Activated CD8-positive, alpha-beta T cell treated with anti-CD3 and anti-CD28 coated beads, Interleukin-2, amount 10 ng/mL, durations not matched to agents 7 days and 5 days (primary cell): ENCODE measurements at regions not wholly inside any gene's neighbourhood (a gene's known extent, or its start where the extent isn't known, plus 50 kb on each side); places are given as distances from the start of the nearest gene placed in this dataset.

Experiments
- ATAC-seq: fragments of 150-1000 bp; cut with Tn5 transposase; one replicate; pipeline ENCODE4 v1.10.0; 2021; ENCODE audit warnings: moderate library complexity
- CTCF ChIA-PET: fragments of 350-600 bp; sonication (Branson Sonifier 250); formaldehyde crosslinking; loops from one replicate; lab custom pipeline; 2021; ENCODE audit warnings: antibody characterized with exemption; lab: Charles Lee
- POLR2A ChIA-PET: fragments of 350-600 bp; sonication (Branson Sonifier 250); formaldehyde crosslinking; loops from one replicate; lab custom pipeline; 2021; ENCODE audit warnings: antibody characterized with exemption; lab: Charles Lee
- DNase-seq: peaks from one replicate; pipeline ENCODE4 v3.0.0-alpha.2; 2020
- H3K27ac Mint-ChIP-seq: one replicate; pipeline ENCODE4 v1.8.0; 2021; ENCODE audit warnings: mild to moderate bottlenecking, mixed read lengths
- H3K27me3 Mint-ChIP-seq: one replicate; pipeline ENCODE4 v1.8.0; 2021; ENCODE audit warnings: low read depth, mixed read lengths
- H3K36me3 Mint-ChIP-seq: one replicate; pipeline ENCODE4 v1.8.0; 2021; ENCODE audit warnings: low read depth, mixed read lengths
- H3K4me1 Mint-ChIP-seq: one replicate; pipeline ENCODE4 v1.8.0; 2021; ENCODE audit warnings: low read depth, mixed read lengths
- H3K4me3 Mint-ChIP-seq: one replicate; pipeline ENCODE4 v1.8.0; 2021; ENCODE audit warnings: mild to moderate bottlenecking, mixed read lengths
- H3K9me3 Mint-ChIP-seq: one replicate; pipeline ENCODE4 v1.8.0; 2022; ENCODE audit warnings: mixed read lengths; ENCODE audit not compliant: insufficient read depth

DNA sequence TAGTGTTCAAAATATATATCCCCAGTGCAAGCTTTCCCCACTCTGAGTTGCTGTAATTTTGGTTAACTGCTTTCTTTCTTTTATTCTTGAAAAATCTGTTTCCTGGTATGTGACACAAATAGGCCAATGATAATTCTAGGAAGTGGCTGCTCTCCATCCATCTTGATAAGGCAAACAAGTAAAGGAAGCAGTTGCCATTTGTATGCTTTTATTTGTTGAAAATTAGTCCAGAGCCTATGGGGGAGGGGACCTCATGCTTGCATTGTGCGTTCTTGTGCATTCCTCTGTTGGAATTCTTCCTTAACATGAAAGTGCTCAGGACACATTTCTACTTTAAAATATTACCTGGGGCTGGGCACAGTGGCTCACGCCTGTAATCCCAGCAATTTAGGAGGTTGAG, 111.2 kb upstream of the FSHR start:
- H3K27me3 Mint-ChIP-seq: no peaks in the 10 kb centered on the region
- H3K36me3 Mint-ChIP-seq: no peaks in the 10 kb centered on the region
- no peak for ATAC-seq
- H3K4me3 Mint-ChIP-seq: no peak overlapping the region
- no peak overlapping the region for H3K27ac Mint-ChIP-seq
- ChIA-PET POLR2A (no interaction called here), CTCF (no interaction called here)
- H3K4me1 Mint-ChIP-seq: no peaks in the 10 kb centered on the region
- no peaks in the 10 kb centered on the region for H3K9me3 Mint-ChIP-seq
- DNase-seq: no peak

DNA sequence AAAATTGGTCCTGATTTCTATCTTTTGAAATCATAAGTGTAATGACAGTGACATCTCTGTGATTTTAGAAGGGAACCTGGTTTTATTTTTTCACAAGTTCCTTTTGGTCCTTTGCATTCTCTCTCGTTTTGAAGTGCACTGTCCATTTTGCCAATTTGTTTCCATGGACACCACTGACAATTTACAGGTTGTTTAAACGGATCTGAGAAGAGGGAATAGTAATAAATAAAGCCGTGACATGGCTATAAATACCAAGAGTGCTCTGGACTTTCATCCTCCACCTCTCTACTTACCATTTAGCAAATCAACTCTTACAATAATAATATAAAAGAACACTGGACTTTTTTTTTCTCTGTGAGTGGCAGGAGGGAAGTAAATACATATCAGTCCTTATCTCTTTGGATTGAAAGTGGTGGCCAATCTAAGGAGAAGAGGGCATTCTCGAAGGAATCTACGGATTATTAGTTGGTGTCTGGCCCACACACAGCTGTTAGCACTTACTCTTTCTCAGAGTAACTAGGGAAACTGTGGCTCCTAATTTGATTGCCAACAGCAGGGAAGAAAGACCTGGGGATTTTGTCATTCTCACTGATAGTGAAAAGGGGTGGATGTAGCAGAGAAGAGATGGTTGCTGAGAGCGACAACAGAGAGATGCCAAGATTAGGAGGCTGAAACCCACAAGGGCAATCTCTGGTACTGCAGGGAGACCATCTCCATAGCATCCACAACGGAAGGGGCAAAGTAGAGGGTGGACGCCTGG, 108.7 kb upstream of the FSHR start:
- Mint-ChIP-seq H3K9me3 (no peaks in the 10 kb centered on the region), H3K4me1 (no peaks in the 10 kb centered on the region), H3K27ac (no peak overlapping the region), H3K36me3 (no peaks in the 10 kb centered on the region), H3K27me3 (no peaks in the 10 kb centered on the region), H3K4me3 (no peak overlapping the region)
- ATAC-seq: no peak
- CTCF ChIA-PET: no interaction called here
- POLR2A ChIA-PET: no interaction called here
- no peak for DNase-seq

DNA sequence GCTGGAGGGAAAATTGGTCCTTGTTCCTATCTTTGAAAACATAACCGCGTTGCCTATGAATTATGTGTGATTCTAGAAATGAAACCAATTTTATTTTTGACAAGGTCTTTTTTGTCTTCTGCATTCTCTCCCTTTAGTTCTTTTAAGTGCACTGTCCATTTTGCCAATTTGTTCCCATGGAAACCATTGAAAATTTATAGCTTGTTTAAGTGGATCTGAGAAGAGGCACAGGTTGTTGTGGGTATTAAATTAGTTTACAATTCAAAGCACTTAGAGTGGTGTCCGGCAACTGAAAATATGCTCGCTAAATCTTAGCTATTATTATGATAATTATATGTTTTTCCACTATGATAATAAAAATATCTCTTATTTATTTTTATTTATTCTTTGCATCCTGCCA, 107.5 kb upstream of the FSHR start:
- CTCF ChIA-PET: interaction anchor here (0.6 kb wide), 1 partner anchor 103 kb away, joined by 3 read pairs; no protein-coding TSS in a partner anchor
- Mint-ChIP-seq H3K36me3 (no peaks in the 10 kb centered on the region), H3K27ac (no peak overlapping the region), H3K4me3 (no peak overlapping the region), H3K9me3 (no peaks in the 10 kb centered on the region), H3K27me3 (no peaks in the 10 kb centered on the region), H3K4me1 (no peaks in the 10 kb centered on the region)
- POLR2A ChIA-PET: no interaction called here
- ATAC-seq (no peak), DNase-seq (no peak)

DNA sequence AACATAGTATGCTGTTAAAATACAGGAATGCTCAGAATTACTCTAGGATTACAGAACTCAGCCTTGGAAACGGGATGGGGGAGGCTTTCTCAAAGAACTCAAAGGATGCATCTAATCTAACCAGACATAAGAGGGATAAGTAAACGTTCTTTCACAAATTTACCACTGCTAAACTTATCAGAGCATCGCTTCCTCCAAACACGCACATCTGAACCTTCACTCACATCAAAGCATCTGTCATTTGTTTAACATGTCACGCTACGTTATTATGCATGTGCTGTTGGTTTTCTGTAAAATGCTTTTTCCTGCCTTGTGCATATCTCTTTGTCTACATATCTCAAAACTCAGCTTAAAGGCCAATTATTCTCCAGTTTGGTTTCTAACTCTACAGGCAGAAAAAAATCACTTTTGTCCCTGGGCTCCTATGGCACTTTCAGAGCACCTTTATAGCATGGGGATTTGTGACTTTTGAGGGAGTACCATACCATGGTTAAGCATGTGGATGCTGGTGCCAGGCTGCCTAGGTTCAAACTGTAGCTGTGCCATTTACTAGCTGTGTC, 106.7 kb upstream of the FSHR start:
- DNase-seq (no peak), ATAC-seq (no peak)
- no peak overlapping the region for H3K27ac Mint-ChIP-seq
- H3K4me1 Mint-ChIP-seq: no peaks in the 10 kb centered on the region
- ChIA-PET CTCF (interaction anchor here (0.6 kb wide), 1 partner anchor 104 kb away, joined by 3 read pairs; no protein-coding TSS in a partner anchor), POLR2A (no interaction called here)
- no peaks in the 10 kb centered on the region for H3K9me3 Mint-ChIP-seq
- H3K4me3 Mint-ChIP-seq: no peak overlapping the region
- no peaks in the 10 kb centered on the region for H3K27me3 Mint-ChIP-seq
- H3K36me3 Mint-ChIP-seq: no peaks in the 10 kb centered on the region

DNA sequence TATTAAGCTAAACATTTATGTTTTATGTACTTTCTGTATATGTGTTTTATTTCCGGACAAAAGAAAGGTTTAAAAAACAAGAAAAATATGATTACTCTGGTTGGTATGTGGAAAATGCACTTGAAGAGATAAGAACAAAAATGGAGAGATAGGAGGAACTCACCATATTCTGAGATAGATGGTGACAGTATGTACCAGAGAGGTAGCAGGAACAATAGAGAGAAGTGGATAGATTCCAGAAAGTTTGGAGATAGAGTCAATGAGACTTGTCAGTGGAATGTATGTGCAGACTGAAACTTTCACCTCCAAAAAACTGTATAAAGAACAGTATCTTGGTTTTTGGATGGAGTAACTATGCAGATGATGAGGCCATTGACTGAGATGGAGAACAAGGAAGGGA, 105.6 kb upstream of the FSHR start:
- CTCF ChIA-PET: no interaction called here
- POLR2A ChIA-PET: no interaction called here
- ATAC-seq (no peak), DNase-seq (no peak)
- H3K4me3 Mint-ChIP-seq: no peak overlapping the region
- H3K27me3 Mint-ChIP-seq: no peaks in the 10 kb centered on the region
- H3K36me3 Mint-ChIP-seq: no peaks in the 10 kb centered on the region
- H3K4me1 Mint-ChIP-seq: no peaks in the 10 kb centered on the region
- H3K27ac Mint-ChIP-seq: no peak overlapping the region
- H3K9me3 Mint-ChIP-seq: no peaks in the 10 kb centered on the region

DNA sequence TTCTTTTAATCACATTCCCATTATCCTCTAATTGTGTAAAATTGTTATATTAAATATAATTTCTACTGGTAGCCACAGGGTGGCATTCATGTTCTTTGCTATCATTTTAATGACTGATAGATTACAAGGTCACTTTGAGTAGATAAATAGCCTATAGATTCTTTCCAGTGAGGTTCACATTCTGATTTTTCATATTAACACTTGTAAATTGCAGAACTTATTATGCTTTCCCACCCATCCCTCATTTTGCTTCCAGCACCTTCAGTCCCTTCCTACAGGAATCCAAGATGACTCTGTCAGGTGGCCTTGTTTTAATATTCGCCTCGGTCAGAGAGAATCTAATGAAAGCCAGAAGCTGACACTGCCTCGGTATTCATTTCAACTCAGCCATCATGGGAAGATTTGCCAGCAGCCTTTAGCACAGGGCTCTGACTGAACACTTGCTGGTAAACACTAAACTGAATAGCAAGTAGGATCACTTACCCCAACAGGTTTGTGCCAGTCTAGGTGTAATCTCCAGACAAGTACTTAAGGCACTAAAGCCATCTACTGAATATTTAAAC, 101.2 kb upstream of the FSHR start:
- no peaks in the 10 kb centered on the region for H3K4me1 Mint-ChIP-seq
- no peaks in the 10 kb centered on the region for H3K36me3 Mint-ChIP-seq
- H3K4me3 Mint-ChIP-seq: no peak overlapping the region
- no peaks in the 10 kb centered on the region for H3K9me3 Mint-ChIP-seq
- ChIA-PET CTCF (no interaction called here), POLR2A (no interaction called here)
- no peaks in the 10 kb centered on the region for H3K27me3 Mint-ChIP-seq
- no peak for DNase-seq
- ATAC-seq: no peak
- no peak overlapping the region for H3K27ac Mint-ChIP-seq

DNA sequence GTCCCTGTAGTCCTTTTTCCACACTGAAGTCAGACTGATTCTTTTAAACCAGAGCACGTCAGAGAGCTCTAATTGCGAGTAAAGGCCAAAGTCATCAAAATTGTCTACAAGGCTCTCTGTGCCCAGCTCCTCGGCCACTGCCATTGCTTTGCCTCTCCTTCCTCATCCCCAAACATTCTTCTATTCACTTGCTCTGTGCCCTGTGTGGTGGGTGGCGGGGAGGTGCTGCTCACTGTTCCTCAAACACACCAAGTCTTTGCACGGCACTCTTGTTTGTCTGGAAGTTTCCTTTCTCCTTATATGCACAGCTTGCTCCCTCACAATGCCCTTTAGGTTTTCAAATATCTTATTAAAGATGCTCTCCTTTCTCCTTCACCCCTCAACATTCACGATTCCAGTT, 100.1 kb upstream of the FSHR start:
- CTCF ChIA-PET: no interaction called here
- no peak for DNase-seq
- Mint-ChIP-seq H3K27ac (no peak overlapping the region), H3K27me3 (no peaks in the 10 kb centered on the region), H3K36me3 (no peaks in the 10 kb centered on the region), H3K4me1 (no peaks in the 10 kb centered on the region), H3K9me3 (no peaks in the 10 kb centered on the region), H3K4me3 (no peak overlapping the region)
- ATAC-seq: no peak
- POLR2A ChIA-PET: no interaction called here

DNA sequence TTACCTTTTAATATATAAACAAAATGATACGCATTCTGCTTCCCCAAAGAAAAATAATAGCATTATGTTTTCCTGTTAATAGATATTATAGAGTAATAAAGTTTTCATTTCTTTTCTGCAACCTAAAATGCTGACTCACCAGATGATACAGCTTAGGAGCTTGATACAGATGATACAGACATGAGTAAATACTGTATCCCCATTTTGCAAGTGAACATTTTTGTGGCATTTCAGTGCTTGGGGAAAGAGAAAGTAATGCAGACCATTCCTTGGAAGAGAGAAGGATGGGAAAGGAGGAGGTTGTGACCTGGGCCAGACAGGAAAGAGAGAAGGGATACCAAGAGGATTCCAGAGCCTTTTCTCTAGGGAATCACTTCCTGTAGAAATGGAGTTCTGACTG, 97.5 kb upstream of the FSHR start:
- POLR2A ChIA-PET: no interaction called here
- Mint-ChIP-seq H3K4me3 (no peak overlapping the region), H3K4me1 (no peaks in the 10 kb centered on the region), H3K36me3 (no peaks in the 10 kb centered on the region), H3K27ac (no peak overlapping the region), H3K27me3 (no peaks in the 10 kb centered on the region), H3K9me3 (no peaks in the 10 kb centered on the region)
- CTCF ChIA-PET: no interaction called here
- no peak for ATAC-seq
- no peak for DNase-seq

DNA sequence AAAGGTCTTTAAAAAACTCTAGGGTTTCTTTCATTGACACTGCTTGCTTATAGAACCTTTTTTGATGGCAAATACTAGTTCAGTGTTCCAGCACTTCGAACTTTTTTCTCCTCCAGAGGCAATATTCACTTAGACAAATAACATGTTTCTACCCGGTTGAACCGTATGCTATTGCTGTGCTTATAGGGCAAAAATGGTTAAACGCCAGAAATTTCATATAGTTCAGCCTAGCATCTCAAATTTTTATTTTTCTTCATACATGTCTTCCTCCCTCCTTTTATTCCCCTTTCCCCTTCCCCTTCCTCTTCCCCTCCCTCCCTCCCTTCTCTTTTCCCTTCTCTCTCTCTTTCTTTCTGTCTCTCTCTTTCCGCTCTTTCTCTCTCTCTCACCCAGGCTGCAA, 96.9 kb upstream of the FSHR start:
- H3K9me3 Mint-ChIP-seq: no peaks in the 10 kb centered on the region
- ChIA-PET POLR2A (no interaction called here), CTCF (no interaction called here)
- no peaks in the 10 kb centered on the region for H3K27me3 Mint-ChIP-seq
- no peaks in the 10 kb centered on the region for H3K36me3 Mint-ChIP-seq
- no peak overlapping the region for H3K27ac Mint-ChIP-seq
- no peaks in the 10 kb centered on the region for H3K4me1 Mint-ChIP-seq
- H3K4me3 Mint-ChIP-seq: no peak overlapping the region
- no peak for ATAC-seq
- no peak for DNase-seq

DNA sequence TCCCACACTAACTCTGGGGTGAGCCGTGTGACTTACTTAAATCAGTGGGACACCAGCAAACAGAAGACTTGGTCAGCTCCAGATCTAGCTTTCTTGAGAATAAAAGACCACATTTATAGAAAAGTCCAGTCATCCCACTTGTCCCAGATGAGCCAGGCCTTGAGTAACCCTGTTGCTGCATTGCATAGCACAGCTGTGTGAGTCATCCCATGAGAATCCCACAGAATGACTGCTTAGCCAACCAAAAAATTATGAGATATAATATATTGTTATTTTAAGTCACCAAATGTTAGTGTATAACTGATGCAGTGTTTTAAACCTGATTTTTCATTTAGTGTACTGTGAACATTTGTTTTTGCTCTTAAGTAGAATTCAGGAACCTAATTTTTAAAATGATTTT, 94.2 kb upstream of the FSHR start:
- ATAC-seq: no peak
- CTCF ChIA-PET: no interaction called here
- Mint-ChIP-seq H3K4me1 (no peaks in the 10 kb centered on the region), H3K27me3 (no peaks in the 10 kb centered on the region), H3K4me3 (no peak overlapping the region), H3K36me3 (no peaks in the 10 kb centered on the region), H3K9me3 (no peaks in the 10 kb centered on the region), H3K27ac (no peak overlapping the region)
- POLR2A ChIA-PET: no interaction called here
- no peak for DNase-seq

DNA sequence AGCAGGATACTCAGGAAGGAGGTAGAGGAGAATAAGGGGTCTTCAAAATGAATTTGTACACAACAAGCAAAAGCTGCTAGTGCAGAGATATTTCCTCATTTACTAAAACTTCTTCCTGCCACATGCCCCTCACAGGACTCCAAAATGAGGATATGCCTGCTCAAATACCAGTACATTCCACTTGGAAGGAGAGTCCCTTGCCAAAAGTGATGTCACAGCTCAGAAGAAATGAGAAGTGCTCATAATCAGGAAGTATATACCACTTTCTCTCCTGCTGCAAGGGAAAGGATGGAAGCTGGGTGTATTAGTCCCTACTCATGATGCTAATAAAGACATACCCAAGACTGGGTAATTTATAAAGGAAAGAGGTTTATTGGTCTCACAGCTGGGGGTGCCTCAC, 87.7 kb upstream of the FSHR start:
- DNase-seq (no peak), ATAC-seq (no peak)
- Mint-ChIP-seq H3K27me3 (no peaks in the 10 kb centered on the region), H3K9me3 (no peaks in the 10 kb centered on the region), H3K36me3 (no peaks in the 10 kb centered on the region), H3K4me1 (no peaks in the 10 kb centered on the region), H3K27ac (no peak overlapping the region), H3K4me3 (no peak overlapping the region)
- POLR2A ChIA-PET: no interaction called here
- CTCF ChIA-PET: no interaction called here

DNA sequence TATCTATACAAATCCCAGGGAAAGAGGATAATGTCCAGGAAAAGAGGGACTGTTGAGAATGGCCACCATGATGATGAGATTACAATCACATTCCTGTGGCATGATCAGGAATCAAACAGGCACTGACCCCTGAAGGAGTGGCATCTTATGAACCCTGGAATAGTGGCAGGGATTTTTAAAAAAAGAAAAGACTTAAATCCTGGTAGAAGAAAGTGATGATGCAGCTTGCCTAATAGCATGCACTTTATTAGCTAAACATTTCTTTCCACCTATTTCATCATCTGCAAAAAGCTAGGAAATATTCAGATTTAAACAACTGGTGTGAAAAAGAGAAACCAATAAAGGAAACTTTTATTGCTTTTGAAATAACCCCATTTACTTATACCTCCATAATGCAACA, 87.2 kb upstream of the FSHR start:
- no peak for ATAC-seq
- no peak overlapping the region for H3K4me3 Mint-ChIP-seq
- no peaks in the 10 kb centered on the region for H3K4me1 Mint-ChIP-seq
- POLR2A ChIA-PET: no interaction called here
- no peaks in the 10 kb centered on the region for H3K27me3 Mint-ChIP-seq
- CTCF ChIA-PET: no interaction called here
- H3K27ac Mint-ChIP-seq: no peak overlapping the region
- no peaks in the 10 kb centered on the region for H3K9me3 Mint-ChIP-seq
- no peak for DNase-seq
- H3K36me3 Mint-ChIP-seq: no peaks in the 10 kb centered on the region
